Smooth muscle cell (in vitro differentiated cells): ENCODE measurements at regions not wholly inside any gene's neighbourhood (a gene's known extent, or its start where the extent isn't known, plus 50 kb on each side); places are given as distances from the start of the nearest gene placed in this dataset.
"Not testable (repeated sequence)": the region's sequence is repeated elsewhere in the genome, so short reads cannot be mapped to it uniquely, and the experiment has no call there.

ENCODE experiments used
- DNase-seq: peaks from one replicate; lab custom pipeline; 2025; ENCODE audit not compliant: unreplicated experiment; lab: John Stamatoyannopoulos, UW
- H2AFZ ChIP-seq: fragments of 200-600 bp; sonication (generic); 2 replicates; pipeline ENCODE4 v1.6.0; 2016; ENCODE audit warnings: antibody characterized with exemption, low read depth, mild to moderate bottlenecking
- H3F3A ChIP-seq: fragments of 200-600 bp; sonication (generic); 2 replicates; pipeline ENCODE4 v1.6.0; 2017; ENCODE audit warnings: antibody characterized with exemption, low read depth
- H3K27ac ChIP-seq: fragments of 200-600 bp; sonication (generic); 2 replicates; pipeline ENCODE4 v1.5.1; 2016; ENCODE audit warnings: low read depth, mild to moderate bottlenecking
- H3K27me3 ChIP-seq: fragments of 200-600 bp; sonication (generic); 2 replicates; pipeline ENCODE4 v1.6.1; 2016; ENCODE audit warnings: low read depth, mild to moderate bottlenecking
- H3K36me3 ChIP-seq: fragments of 200-600 bp; sonication (generic); 2 replicates; pipeline ENCODE4 v1.5.1; 2016; ENCODE audit warnings: low read depth
- H3K4me1 ChIP-seq: fragments of 200-600 bp; sonication (generic); 2 replicates; pipeline ENCODE4 v1.5.1; 2016; ENCODE audit warnings: low read depth
- H3K4me2 ChIP-seq: fragments of 200-600 bp; sonication (generic); 2 replicates; pipeline ENCODE4 v1.6.0; 2016; ENCODE audit warnings: mild to moderate bottlenecking
- H3K4me3 ChIP-seq: fragments of 200-600 bp; sonication (generic); 2 replicates; pipeline ENCODE4 v1.5.1; 2016; ENCODE audit warnings: mild to moderate bottlenecking
- H3K79me2 ChIP-seq: fragments of 200-600 bp; sonication (generic); 2 replicates; pipeline ENCODE4 v1.6.0; 2016; ENCODE audit warnings: low read depth, mild to moderate bottlenecking
- H3K9ac ChIP-seq: fragments of 200-600 bp; sonication (generic); 2 replicates; pipeline ENCODE4 v1.6.0; 2016; ENCODE audit warnings: low read depth
- H3K9me3 ChIP-seq: fragments of 200-600 bp; sonication (generic); replicated peaks from 2 replicates; pipeline ENCODE4 v1.5.1; 2016; ENCODE audit warnings: low read depth
- H4K20me1 ChIP-seq: fragments of 200-600 bp; sonication (generic); 2 replicates; pipeline ENCODE4 v1.6.0; 2016; ENCODE audit warnings: low read depth
- WGBS: methylation state at CpG from one replicate; pipeline ENCODE4 v1.1.7; 2016; ENCODE audit warnings: low lambda C conversion rate; 5-methylcytosine and 5-hydroxymethylcytosine counted together
- TF ChIP-seq, protein P1 (sequence below): fragments of 200-600 bp; sonication (generic); IDR thresholded peaks from 2 replicates; pipeline ENCODE4 v1.5.1; 2017; ENCODE audit warnings: borderline replicate concordance, mild to moderate bottlenecking, antibody characterized with exemption; ENCODE audit not compliant: insufficient read depth, poor library complexity, severe bottlenecking

DNA sequence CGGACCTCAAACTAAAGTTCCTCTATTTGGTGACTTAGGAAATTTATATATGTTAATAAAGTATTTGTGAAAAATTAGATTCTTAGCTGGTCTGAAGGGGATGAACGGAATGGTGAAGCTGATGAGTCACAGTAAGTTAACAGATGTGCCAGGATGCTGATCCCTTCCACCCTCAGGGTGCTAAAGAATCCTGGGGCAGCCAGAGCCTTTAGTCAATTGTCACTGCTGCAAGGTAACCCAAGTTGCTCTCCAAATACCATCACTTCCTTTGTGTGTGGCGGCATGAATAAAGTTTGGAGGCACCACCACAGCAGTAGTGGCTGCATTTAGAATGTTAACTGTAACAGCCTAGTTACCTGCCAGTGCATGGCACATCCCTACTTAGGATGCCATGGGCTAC, 222.6 kb upstream of the PPP1R3A start:
- Histone ChIP-seq H3K79me2 (no peaks in the 10 kb centered on the region), H3K9me3 (no peaks in the 10 kb centered on the region), H3K9ac (no peak overlapping the region), H3K27ac (no peak overlapping the region), H2AFZ (no peak overlapping the region), H3K4me3 (no peak overlapping the region), H3K27me3 (no peaks in the 10 kb centered on the region), H3K4me1 (no peaks in the 10 kb centered on the region), H3F3A (no peaks in the 10 kb centered on the region), H3K36me3 (no peaks in the 10 kb centered on the region), H3K4me2 (no peak overlapping the region), H4K20me1 (no peaks in the 10 kb centered on the region)
- WGBS: 59% methylated on average over 3 of the region's 3 CpGs
- TF ChIP-seq, protein P1, sequence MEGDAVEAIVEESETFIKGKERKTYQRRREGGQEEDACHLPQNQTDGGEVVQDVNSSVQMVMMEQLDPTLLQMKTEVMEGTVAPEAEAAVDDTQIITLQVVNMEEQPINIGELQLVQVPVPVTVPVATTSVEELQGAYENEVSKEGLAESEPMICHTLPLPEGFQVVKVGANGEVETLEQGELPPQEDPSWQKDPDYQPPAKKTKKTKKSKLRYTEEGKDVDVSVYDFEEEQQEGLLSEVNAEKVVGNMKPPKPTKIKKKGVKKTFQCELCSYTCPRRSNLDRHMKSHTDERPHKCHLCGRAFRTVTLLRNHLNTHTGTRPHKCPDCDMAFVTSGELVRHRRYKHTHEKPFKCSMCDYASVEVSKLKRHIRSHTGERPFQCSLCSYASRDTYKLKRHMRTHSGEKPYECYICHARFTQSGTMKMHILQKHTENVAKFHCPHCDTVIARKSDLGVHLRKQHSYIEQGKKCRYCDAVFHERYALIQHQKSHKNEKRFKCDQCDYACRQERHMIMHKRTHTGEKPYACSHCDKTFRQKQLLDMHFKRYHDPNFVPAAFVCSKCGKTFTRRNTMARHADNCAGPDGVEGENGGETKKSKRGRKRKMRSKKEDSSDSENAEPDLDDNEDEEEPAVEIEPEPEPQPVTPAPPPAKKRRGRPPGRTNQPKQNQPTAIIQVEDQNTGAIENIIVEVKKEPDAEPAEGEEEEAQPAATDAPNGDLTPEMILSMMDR: no peak
- no peak for DNase-seq

DNA sequence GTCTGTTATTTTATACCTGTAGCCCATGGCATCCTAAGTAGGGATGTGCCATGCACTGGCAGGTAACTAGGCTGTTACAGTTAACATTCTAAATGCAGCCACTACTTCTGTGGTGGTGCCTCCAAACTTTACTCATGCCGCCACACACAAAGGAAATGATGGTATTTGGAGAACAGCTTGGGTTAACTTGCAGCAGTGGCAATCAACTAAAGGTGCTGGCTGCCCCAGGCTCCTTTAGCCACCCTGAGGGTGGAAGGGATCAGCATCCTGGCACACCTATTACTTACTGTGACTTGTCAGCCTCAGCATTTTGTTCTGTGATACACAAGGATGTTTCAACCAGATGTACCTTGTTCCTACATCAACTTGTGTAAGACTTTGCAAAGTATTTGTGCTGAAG, 221.8 kb upstream of the PPP1R3A start:
- TF ChIP-seq, protein P1: no peak
- no peaks in the 10 kb centered on the region for H4K20me1 ChIP-seq
- no peak overlapping the region for H3K9ac ChIP-seq
- 100% methylated on average over 1 of the region's 1 CpG for WGBS
- no peaks in the 10 kb centered on the region for H3K4me1 ChIP-seq
- no peak overlapping the region for H3K4me3 ChIP-seq
- no peak overlapping the region for H3K27ac ChIP-seq
- H3K9me3 ChIP-seq: no peaks in the 10 kb centered on the region
- no peaks in the 10 kb centered on the region for H3K27me3 ChIP-seq
- H3F3A ChIP-seq: no peaks in the 10 kb centered on the region
- H3K36me3 ChIP-seq: no peaks in the 10 kb centered on the region
- DNase-seq: no peak
- H3K4me2 ChIP-seq: no peak overlapping the region
- H2AFZ ChIP-seq: no peak overlapping the region
- no peaks in the 10 kb centered on the region for H3K79me2 ChIP-seq

DNA sequence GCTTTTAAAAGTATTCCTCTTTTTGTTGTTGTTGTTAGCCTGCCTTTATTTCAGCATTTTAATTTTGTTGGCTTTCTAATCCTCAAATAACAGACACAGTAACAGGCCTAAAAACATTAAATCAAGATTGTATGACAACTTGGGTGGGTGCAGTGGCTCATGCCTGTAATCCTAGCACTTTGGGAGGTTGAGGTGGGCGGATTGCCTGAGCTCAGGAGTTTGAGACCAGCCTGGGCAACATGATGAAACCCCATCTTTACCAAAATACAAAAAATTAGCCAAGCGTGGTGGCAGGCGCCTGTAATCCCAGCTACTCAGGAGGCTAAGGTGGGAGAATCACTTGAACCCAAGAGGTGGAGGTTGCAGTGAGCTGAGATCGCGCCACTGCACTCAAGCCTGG, 220.9 kb upstream of the PPP1R3A start:
- DNase-seq, H2AFZ ChIP-seq, H3K36me3 ChIP-seq, H3K4me2 ChIP-seq, H3K79me2 ChIP-seq, H4K20me1 ChIP-seq, H3K9me3 ChIP-seq, H3K27me3 ChIP-seq, H3K9ac ChIP-seq, H3K27ac ChIP-seq, H3K4me1 ChIP-seq, H3K4me3 ChIP-seq, H3F3A ChIP-seq: not testable (repeated sequence)
- WGBS: 98% methylated on average over 5 of the region's 5 CpGs

DNA sequence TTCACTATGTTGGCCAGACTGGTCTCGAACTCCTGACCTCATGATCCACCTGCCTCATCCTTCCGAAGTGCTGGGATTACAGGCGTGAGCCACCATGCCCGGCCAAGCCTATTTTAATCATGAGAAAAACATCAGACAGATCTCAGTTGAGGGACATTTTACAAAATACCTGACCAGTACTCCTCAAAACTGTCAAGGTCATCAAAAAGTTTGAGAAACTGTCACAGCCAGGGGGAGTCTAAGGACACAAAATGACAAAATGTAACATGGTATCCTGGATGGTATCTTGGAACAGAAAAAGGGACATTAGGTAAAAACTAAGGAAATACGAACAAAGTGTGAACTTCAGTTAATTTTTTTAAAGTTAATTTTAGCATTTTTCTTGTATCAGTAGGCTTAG, 219.8 kb upstream of the PPP1R3A start:
- H3K79me2 ChIP-seq: no peaks in the 10 kb centered on the region
- WGBS: 92% methylated on average over 5 of the region's 5 CpGs
- no peaks in the 10 kb centered on the region for H3K4me1 ChIP-seq
- no peak overlapping the region for H3K27ac ChIP-seq
- H3K4me2 ChIP-seq: no peak overlapping the region
- no peak for DNase-seq
- no peaks in the 10 kb centered on the region for H3K9me3 ChIP-seq
- no peaks in the 10 kb centered on the region for H3K36me3 ChIP-seq
- no peaks in the 10 kb centered on the region for H3F3A ChIP-seq
- TF ChIP-seq, protein P1: no peak
- no peaks in the 10 kb centered on the region for H4K20me1 ChIP-seq
- no peak overlapping the region for H3K9ac ChIP-seq
- H3K4me3 ChIP-seq: no peak overlapping the region
- no peaks in the 10 kb centered on the region for H3K27me3 ChIP-seq
- H2AFZ ChIP-seq: no peak overlapping the region
